ENCODE measurements at regions not wholly inside any gene's neighbourhood (a gene's known extent, or its start where the extent isn't known, plus 50 kb on each side); places are given as distances from the start of the nearest gene placed in this dataset.

GRCh38 chr16:47852991-47853390 lies 302.8 kb downstream of the ABCC12 start:
- Mint-ChIP-seq H3K4me1 (peaks cover 14% of the 10 kb centered on the region), H3K36me3 (ENCODE audit: low read depth) (no peaks in the 10 kb centered on the region), H3K27ac (no peak overlapping the region), H3K4me3 (no peak overlapping the region), H3K27me3 (ENCODE audit: insufficient read depth) (no peaks in the 10 kb centered on the region), H3K9me3 (no peaks in the 10 kb centered on the region)
- H3K4me3 ChIP-seq (ENCODE audit: low read length), result no peak overlapping the region
- no peaks in the 10 kb centered on the region for H3K9me3 ChIP-seq (ENCODE audit: control insufficient read depth, low read length)
- DNase-seq, result no peak
- peaks cover 6% of the 10 kb centered on the region for H3K4me1 ChIP-seq (ENCODE audit: control insufficient read depth, insufficient read depth, low read length)
- H3K36me3 ChIP-seq (ENCODE audit: control insufficient read depth, insufficient read depth, low read length), result no peaks in the 10 kb centered on the region
- H3K27ac ChIP-seq (ENCODE audit: low read depth, low read length), result no peak overlapping the region
- no peaks in the 10 kb centered on the region for H3K27me3 ChIP-seq (ENCODE audit: control insufficient read depth, insufficient read depth, low read length, poor library complexity, severe bottlenecking)
- no peak for TF ChIP-seq CTCF (conservative IDR thresholded peaks at IDR 0.05)
- H3K9ac ChIP-seq (ENCODE audit: extremely low read depth, low read length, poor library complexity, severe bottlenecking), result no peak overlapping the region
- 93 to 94% methylated on average over 3 to 5 of the region's 6 CpGs for WGBS, 2 experiments (ENCODE audit: insufficient coverage in 1 of 2, insufficient read length in 1 of 2)

GRCh38 chr16:47851146-47851545 lies 304.6 kb downstream of the ABCC12 start:
- no peak overlapping the region for H3K9ac ChIP-seq (ENCODE audit: extremely low read depth, low read length, poor library complexity, severe bottlenecking)
- Mint-ChIP-seq H3K9me3 (no peaks in the 10 kb centered on the region), H3K4me1 (peaks cover 19% of the 10 kb centered on the region), H3K27ac (no peak overlapping the region), H3K27me3 (ENCODE audit: insufficient read depth) (no peaks in the 10 kb centered on the region), H3K4me3 (no peak overlapping the region), H3K36me3 (ENCODE audit: low read depth) (no peaks in the 10 kb centered on the region)
- H3K4me1 ChIP-seq (ENCODE audit: control insufficient read depth, insufficient read depth, low read length), result peaks cover 11% of the 10 kb centered on the region
- H3K27me3 ChIP-seq (ENCODE audit: control insufficient read depth, insufficient read depth, low read length, poor library complexity, severe bottlenecking), result no peaks in the 10 kb centered on the region
- H3K36me3 ChIP-seq (ENCODE audit: control insufficient read depth, insufficient read depth, low read length), result no peaks in the 10 kb centered on the region
- WGBS, 2 experiments (ENCODE audit: insufficient coverage in 1 of 2, insufficient read length in 1 of 2), result 60 to 84% methylated on average over 7 to 8 of the region's 8 CpGs
- no peak for TF ChIP-seq CTCF (conservative IDR thresholded peaks at IDR 0.05)
- H3K9me3 ChIP-seq (ENCODE audit: control insufficient read depth, low read length), result peaks cover 2% of the 10 kb centered on the region
- H3K27ac ChIP-seq (ENCODE audit: low read depth, low read length), result no peak overlapping the region
- no peak for DNase-seq
- no peak overlapping the region for H3K4me3 ChIP-seq (ENCODE audit: low read length)

GRCh38 chr16:47849736-47850135 lies 306.1 kb downstream of the ABCC12 start:
- no peak overlapping the region for H3K27ac Mint-ChIP-seq
- Histone ChIP-seq H3K9ac (ENCODE audit: extremely low read depth, low read length, poor library complexity, severe bottlenecking) (no peak overlapping the region), H3K4me1 (ENCODE audit: control insufficient read depth, insufficient read depth, low read length) (peaks cover 11% of the 10 kb centered on the region), H3K9me3 (ENCODE audit: control insufficient read depth, low read length) (peaks cover 6% of the 10 kb centered on the region), H3K36me3 (ENCODE audit: control insufficient read depth, insufficient read depth, low read length) (no peaks in the 10 kb centered on the region), H3K27ac (ENCODE audit: low read depth, low read length) (no peak overlapping the region), H3K4me3 (ENCODE audit: low read length) (no peak overlapping the region), H3K27me3 (ENCODE audit: control insufficient read depth, insufficient read depth, low read length, poor library complexity, severe bottlenecking) (no peaks in the 10 kb centered on the region)
- peaks cover 15% of the 10 kb centered on the region for H3K4me1 Mint-ChIP-seq
- WGBS, 2 experiments (ENCODE audit: insufficient coverage in 1 of 2, insufficient read length in 1 of 2), result 84 to 93% methylated on average over 4 to 5 of the region's 5 CpGs
- H3K27me3 Mint-ChIP-seq (ENCODE audit: insufficient read depth), result no peaks in the 10 kb centered on the region
- no peaks in the 10 kb centered on the region for H3K36me3 Mint-ChIP-seq (ENCODE audit: low read depth)
- H3K9me3 Mint-ChIP-seq, result no peaks in the 10 kb centered on the region
- DNase-seq, result no peak
- TF ChIP-seq CTCF (conservative IDR thresholded peaks at IDR 0.05), result no peak
- H3K4me3 Mint-ChIP-seq, result no peak overlapping the region

Data from endodermal cell (in vitro differentiated cells).